ENCODE measurements at regions not wholly inside any gene's neighbourhood (a gene's known extent, or its start where the extent isn't known, plus 50 kb on each side); places are given as distances from the start of the nearest gene placed in this dataset.

DNA sequence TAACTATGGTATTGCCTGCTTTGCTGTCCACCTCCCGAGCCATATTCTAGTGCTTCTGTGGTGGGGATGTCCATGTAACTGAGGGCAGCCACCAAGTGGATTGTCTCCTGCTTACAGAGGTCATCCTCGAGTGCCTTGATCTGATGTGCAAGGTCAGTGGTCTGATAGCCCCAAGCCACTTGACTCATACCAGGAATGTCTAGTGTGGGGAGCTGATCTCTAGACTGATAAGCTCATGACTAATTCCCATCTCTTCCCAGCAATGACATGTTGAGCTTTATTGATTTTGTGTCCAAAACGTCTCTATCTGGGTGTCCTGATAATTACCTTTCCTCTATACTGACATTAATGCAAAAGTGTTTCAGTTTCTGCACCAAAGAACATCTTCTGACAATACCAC is 168.4 kb upstream of the WDR1 start:
- H3K9ac ChIP-seq, result no peak overlapping the region
- peaks cover 8% of the 10 kb centered on the region; the same call in 1 of the 2 replicates for H3K4me1 ChIP-seq
- H3K27ac ChIP-seq, result no peak overlapping the region
- no peaks in the 10 kb centered on the region for H4K20me1 ChIP-seq
- no peak overlapping the region for H3K4me2 ChIP-seq
- no peaks in the 10 kb centered on the region for H3K36me3 ChIP-seq
- no peaks in the 10 kb centered on the region for H3K27me3 ChIP-seq
- no peaks in the 10 kb centered on the region for H3K9me3 ChIP-seq
- H3K4me3 ChIP-seq, result no peak overlapping the region
- no peak for TF ChIP-seq Cebpa-rat (IDR thresholded peaks at IDR 0.05)

DNA sequence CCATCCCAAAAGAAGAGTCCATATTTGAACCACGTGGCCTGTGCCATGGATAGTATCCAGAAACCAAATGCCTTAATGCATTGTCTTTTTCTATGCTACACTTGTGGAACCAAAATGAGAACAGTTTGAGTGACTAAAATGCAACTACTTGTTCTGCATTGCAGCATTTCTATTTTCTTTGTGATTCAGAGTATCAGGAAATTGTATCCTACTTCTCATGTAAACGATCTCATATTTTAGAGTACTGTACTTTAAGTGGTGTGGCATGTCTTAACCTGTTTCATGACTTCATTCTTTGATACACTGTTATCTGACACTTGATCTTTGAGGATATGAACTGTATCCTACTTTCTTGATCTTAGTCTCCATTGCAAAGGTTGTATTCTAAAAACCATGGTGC is 167.2 kb upstream of the WDR1 start:
- H3K9me3 ChIP-seq, result no peaks in the 10 kb centered on the region

DNA sequence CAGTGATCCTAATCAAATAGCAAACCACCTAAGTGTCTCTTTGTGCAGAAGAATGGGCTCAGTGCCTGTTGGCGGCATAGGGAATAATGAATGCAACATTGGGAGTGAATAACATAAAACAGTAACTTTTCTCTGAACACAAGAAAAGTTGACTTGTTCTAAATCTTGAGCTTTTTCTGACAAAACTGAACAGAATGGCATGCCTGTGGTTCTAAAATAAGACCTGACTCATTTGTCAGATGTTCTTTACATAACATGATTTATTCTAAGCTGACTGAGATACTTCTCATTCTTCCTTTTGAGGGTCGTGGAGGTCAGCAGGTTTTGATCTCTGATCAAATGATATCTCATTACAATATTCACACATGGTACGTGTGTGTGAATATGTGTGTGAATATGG is 165.4 kb upstream of the WDR1 start:
- no peak for TF ChIP-seq Cebpa-rat (IDR thresholded peaks at IDR 0.05)
- no peak overlapping the region for H3K27ac ChIP-seq
- H3K4me1 ChIP-seq, result no peaks in the 10 kb centered on the region
- H3K4me2 ChIP-seq, result no peak overlapping the region
- no peak overlapping the region for H3K4me3 ChIP-seq
- H3K27me3 ChIP-seq, result no peaks in the 10 kb centered on the region
- no peaks in the 10 kb centered on the region for H3K36me3 ChIP-seq
- H3K9ac ChIP-seq, result no peak overlapping the region
- no peaks in the 10 kb centered on the region for H3K9me3 ChIP-seq
- H4K20me1 ChIP-seq, result no peaks in the 10 kb centered on the region

More for the DNA sequence above, 167.2 kb upstream of the WDR1 start:
- H3K4me2 ChIP-seq, result no peak overlapping the region
- no peak for TF ChIP-seq Cebpa-rat (IDR thresholded peaks at IDR 0.05)
- no peaks in the 10 kb centered on the region for H3K27me3 ChIP-seq
- no peaks in the 10 kb centered on the region for H4K20me1 ChIP-seq
- H3K9ac ChIP-seq, result no peak overlapping the region
- H3K4me1 ChIP-seq, result no peaks in the 10 kb centered on the region
- no peak overlapping the region for H3K27ac ChIP-seq
- H3K36me3 ChIP-seq, result no peaks in the 10 kb centered on the region
- H3K4me3 ChIP-seq, result no peak overlapping the region

DNA sequence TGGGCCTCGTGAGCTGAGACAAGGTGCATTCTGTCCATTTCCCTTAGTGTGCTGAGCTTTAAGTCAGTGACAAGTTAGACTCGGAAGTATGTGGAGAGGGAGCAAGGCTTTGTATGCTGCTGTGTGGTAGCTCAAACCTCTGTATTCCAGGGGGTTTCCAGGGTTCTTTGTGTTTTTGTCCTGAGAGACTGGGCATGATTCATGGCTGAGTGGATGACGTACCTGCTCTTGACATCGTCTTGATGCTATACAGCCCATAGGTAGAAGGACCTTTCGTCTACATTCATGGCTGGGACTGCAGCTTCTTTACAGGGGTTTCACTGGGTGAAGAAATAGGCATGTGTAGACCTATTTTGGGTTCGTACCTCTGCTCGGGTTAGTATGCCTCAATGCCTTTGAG is 162.7 kb upstream of the WDR1 start:
- no peak overlapping the region for H3K27ac ChIP-seq
- TF ChIP-seq Cebpa-rat (IDR thresholded peaks at IDR 0.05), result no peak
- H3K4me3 ChIP-seq, result no peak overlapping the region
- H3K27me3 ChIP-seq, result no peaks in the 10 kb centered on the region
- no peak overlapping the region for H3K4me2 ChIP-seq
- H4K20me1 ChIP-seq, result no peaks in the 10 kb centered on the region
- no peaks in the 10 kb centered on the region for H3K36me3 ChIP-seq
- H3K9me3 ChIP-seq, result no peaks in the 10 kb centered on the region; the same call in 1 of the 2 replicates
- H3K4me1 ChIP-seq, result peaks cover 15% of the 10 kb centered on the region
- no peak overlapping the region for H3K9ac ChIP-seq

DNA sequence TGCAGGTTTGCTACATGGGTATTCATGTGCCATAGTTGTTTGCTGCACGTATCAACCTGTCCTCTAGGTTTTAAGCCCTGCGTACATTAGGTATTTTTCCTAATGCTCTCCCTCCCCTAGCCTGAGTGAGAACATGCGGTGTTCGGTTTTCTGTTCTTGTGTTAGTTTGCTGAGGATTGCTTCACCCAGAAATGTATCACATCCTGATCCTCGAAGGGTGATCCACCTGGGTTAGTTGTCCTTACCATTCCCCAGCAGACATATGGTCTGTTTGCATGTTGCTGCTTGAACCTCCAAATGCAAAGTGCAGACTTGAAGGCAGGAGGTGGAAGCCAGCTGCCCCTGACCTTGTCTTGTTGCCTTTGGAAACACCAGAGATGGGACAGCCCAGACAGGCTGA is 161.5 kb upstream of the WDR1 start:
- no peak overlapping the region for H3K9ac ChIP-seq
- H3K4me1 ChIP-seq, result peaks cover 15% of the 10 kb centered on the region
- H3K4me3 ChIP-seq, result no peak overlapping the region
- no peaks in the 10 kb centered on the region for H4K20me1 ChIP-seq
- no peak for TF ChIP-seq Cebpa-rat (IDR thresholded peaks at IDR 0.05)
- H3K9me3 ChIP-seq, result no peaks in the 10 kb centered on the region; the same call in 1 of the 2 replicates
- H3K36me3 ChIP-seq, result no peaks in the 10 kb centered on the region
- no peaks in the 10 kb centered on the region for H3K27me3 ChIP-seq
- no peak overlapping the region for H3K4me2 ChIP-seq
- no peak overlapping the region for H3K27ac ChIP-seq

DNA sequence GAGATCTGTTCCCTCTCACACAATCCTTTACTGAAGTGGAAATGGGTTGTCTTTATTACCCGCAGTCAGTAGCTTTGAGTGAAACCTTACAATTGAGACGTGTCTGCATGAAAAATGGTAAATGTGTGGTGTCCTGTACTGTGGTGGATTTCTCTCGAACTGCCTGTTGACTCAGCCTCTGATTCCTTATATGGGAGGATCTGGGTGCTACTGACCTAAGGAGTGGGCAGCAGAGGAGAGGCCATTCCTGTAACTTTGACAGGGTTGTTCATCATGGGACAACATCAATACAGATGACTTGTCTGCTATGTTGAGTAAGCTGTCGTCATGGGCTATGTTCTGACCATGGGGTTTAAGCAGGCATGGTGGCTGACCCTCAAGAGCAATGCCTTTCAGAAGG is 159.6 kb upstream of the WDR1 start:
- Histone ChIP-seq H4K20me1 (no peaks in the 10 kb centered on the region), H3K4me2 (peak overlapping the region; percentile 46), H3K4me3 (no peak overlapping the region), H3K9me3 (no peaks in the 10 kb centered on the region; the same call in 1 of the 2 replicates), H3K4me1 (peaks cover 27% of the 10 kb centered on the region), H3K36me3 (no peaks in the 10 kb centered on the region), H3K27ac (no peak overlapping the region), H3K9ac (no peak overlapping the region), H3K27me3 (no peaks in the 10 kb centered on the region)
- no peak for TF ChIP-seq Cebpa-rat (IDR thresholded peaks at IDR 0.05)

DNA sequence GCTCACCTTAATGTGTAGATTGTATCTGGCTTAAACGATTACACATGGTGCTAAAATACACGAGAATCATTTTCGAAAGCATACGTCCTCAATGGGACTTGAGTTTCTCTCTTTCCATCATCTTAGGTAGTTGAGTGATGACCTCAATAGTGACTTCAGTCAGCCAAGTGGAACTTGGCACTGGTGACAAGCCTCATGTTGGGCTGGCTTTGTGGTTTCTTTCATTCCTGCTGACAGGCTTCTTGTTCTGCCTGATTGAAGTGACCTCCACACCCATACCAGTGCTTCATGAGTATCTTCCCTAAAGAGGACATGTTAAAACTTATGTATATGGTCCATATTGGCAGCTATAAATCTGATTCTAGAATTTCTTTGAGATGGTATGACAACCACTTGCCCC is 159.1 kb upstream of the WDR1 start:
- Histone ChIP-seq H3K9me3 (no peaks in the 10 kb centered on the region; the same call in 1 of the 2 replicates), H3K4me3 (no peak overlapping the region), H4K20me1 (no peaks in the 10 kb centered on the region), H3K4me1 (peaks cover 27% of the 10 kb centered on the region), H3K27ac (no peak overlapping the region), H3K36me3 (no peaks in the 10 kb centered on the region), H3K4me2 (peak overlapping the region; percentile 46), H3K27me3 (no peaks in the 10 kb centered on the region), H3K9ac (no peak overlapping the region)
- no peak for TF ChIP-seq Cebpa-rat (IDR thresholded peaks at IDR 0.05)

DNA sequence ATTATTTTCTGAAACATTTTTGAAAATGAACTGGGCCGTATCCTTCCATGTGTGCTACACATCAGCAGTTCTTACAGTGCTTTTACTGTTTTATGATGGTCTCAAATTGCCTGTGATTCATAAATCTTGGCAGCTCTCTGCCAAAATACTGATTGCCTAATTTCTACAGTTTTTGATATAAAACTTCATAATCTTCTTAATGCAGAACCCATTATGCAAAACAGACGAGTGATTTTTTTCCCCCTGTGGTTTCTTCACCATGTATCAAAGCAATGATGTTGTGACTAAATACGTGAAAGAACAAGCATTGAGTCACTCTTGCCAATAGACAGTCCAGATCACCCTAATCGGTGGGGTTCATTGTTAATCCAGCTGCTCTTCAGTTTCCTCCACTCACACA is 156.4 kb upstream of the WDR1 start:
- TF ChIP-seq Cebpa-rat (IDR thresholded peaks at IDR 0.05), result no peak
- H3K9ac ChIP-seq, result no peak overlapping the region
- H3K27me3 ChIP-seq, result no peaks in the 10 kb centered on the region
- peaks cover 27% of the 10 kb centered on the region for H3K4me1 ChIP-seq
- no peaks in the 10 kb centered on the region; the same call in 1 of the 2 replicates for H3K9me3 ChIP-seq
- H3K4me2 ChIP-seq, result no peak overlapping the region
- no peaks in the 10 kb centered on the region for H3K36me3 ChIP-seq
- H3K4me3 ChIP-seq, result no peak overlapping the region
- H4K20me1 ChIP-seq, result no peaks in the 10 kb centered on the region
- H3K27ac ChIP-seq, result no peak overlapping the region

DNA sequence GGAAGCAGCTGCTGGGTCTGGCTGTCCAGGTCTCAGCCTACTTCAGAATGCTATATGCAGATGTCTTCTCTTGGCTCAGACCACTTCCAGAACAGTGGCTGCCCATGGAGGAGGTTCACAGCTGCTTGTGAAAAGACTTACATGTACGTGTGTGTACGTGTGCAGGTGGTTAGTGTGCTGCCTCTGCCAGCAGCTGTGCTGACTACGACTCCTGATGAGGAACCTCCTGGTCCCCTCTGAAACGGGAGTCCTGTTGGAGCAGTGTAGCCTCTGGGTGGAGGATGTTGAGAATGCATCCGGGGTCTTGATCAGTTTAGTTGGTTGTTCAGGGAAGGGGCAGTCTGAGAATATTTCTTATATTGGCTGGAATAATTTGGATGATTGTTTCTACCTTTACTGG is 155.9 kb upstream of the WDR1 start:
- Histone ChIP-seq H3K4me2 (peak overlapping the region; percentile 31), H3K9ac (no peak overlapping the region), H4K20me1 (no peaks in the 10 kb centered on the region), H3K4me1 (peaks cover 27% of the 10 kb centered on the region), H3K36me3 (no peaks in the 10 kb centered on the region), H3K4me3 (no peak overlapping the region), H3K9me3 (no peaks in the 10 kb centered on the region; the same call in 1 of the 2 replicates), H3K27ac (no peak overlapping the region), H3K27me3 (no peaks in the 10 kb centered on the region)
- TF ChIP-seq Cebpa-rat (IDR thresholded peaks at IDR 0.05), result no peak

DNA sequence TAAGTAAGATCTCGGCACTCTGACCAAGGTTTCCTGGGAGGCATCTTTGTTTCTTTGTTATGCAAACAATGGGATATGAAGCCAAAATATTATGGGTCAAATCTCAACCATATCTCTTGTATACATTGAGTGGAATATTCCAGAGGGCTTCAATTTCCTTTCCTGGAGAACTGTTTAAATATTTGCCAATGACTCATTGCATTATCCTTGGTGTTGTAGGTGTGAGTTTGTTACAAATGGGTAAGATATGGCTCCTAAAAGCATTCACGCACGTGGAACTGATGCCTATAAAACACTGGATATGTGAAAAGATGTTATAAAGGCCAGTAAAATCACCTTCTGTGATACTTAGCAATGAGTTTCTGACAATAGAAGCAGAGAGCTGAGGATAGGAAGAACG is 150.5 kb upstream of the WDR1 start:
- H3K36me3 ChIP-seq, result no peaks in the 10 kb centered on the region
- H4K20me1 ChIP-seq, result no peaks in the 10 kb centered on the region
- no peak overlapping the region for H3K4me2 ChIP-seq
- no peak overlapping the region for H3K9ac ChIP-seq
- H3K9me3 ChIP-seq, result no peaks in the 10 kb centered on the region
- H3K27ac ChIP-seq, result no peak overlapping the region
- no peak overlapping the region for H3K4me3 ChIP-seq
- TF ChIP-seq Cebpa-rat (IDR thresholded peaks at IDR 0.05), result no peak
- H3K4me1 ChIP-seq, result peaks cover 19% of the 10 kb centered on the region
- no peaks in the 10 kb centered on the region for H3K27me3 ChIP-seq

DNA sequence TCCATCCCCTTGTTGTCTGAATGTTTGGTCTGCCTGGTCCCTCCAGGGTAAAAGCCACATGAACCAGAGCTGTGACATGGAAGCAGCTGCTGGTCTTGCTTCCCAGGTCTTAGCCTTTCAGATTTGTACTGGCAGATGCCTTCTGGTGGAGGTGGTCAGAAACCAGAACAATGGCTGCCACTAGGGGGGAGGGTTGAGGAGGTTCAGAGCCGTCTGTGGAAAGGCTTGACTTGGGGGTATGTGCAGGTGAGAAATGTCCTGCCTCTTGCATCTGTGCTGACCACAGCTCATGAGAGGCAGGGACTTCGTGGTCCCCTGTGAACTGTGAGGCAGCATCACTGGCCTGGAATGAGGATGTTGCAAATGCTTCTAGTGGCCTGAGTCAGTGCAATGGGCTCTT is 144.2 kb upstream of the WDR1 start:
- H3K9me3 ChIP-seq, result no peaks in the 10 kb centered on the region
- no peaks in the 10 kb centered on the region for H3K27me3 ChIP-seq
- no peaks in the 10 kb centered on the region for H4K20me1 ChIP-seq
- H3K4me2 ChIP-seq, result no peak overlapping the region
- TF ChIP-seq Cebpa-rat (IDR thresholded peaks at IDR 0.05), result no peak
- H3K36me3 ChIP-seq, result no peaks in the 10 kb centered on the region
- H3K27ac ChIP-seq, result no peak overlapping the region
- peaks cover 16% of the 10 kb centered on the region for H3K4me1 ChIP-seq
- no peak overlapping the region for H3K4me3 ChIP-seq
- no peak overlapping the region for H3K9ac ChIP-seq

All from BLaER1 (cell line).